ENCODE measurements at regions not wholly inside any gene's neighbourhood (a gene's known extent, or its start where the extent isn't known, plus 50 kb on each side); places are given as distances from the start of the nearest gene placed in this dataset.

GRCh38 chr7:46352004-46352954, 431.2 kb upstream of the IGFBP3 start:
- dilution Hi-C loops (cut with HindIII; ENCODE audit: low sequenced_read_pairs, unreplicated experiment) (no loop called here), in situ Hi-C loops (cut with MboI; ENCODE audit: low sequenced_read_pairs) (loop anchor here (5.0 kb wide), 3 partner anchors 430 to 830 kb away; partner anchors contain the start of gene IGFBP3), intact Hi-C loops (cut with micrococcal nuclease) (loop anchor here (1.0 to 10.0 kb wide), 5 partner anchors 423 to 828 kb away; no protein-coding TSS in a partner anchor)
- H3K9me3 ChIP-seq (ENCODE audit: control insufficient read depth, insufficient read depth, low read length): no peaks in the 10 kb centered on the region
- H4K8ac ChIP-seq (ENCODE audit: low read depth in 2 of 2, low read length in 2 of 2): no peak overlapping the region
- no peak overlapping the region for H3K9ac ChIP-seq (ENCODE audit: low read depth, low read length)
- DNase-seq (peak; percentile 72), ATAC-seq (ENCODE audit: low read depth) (peak; percentile 70)
- H3K9me1 ChIP-seq (ENCODE audit: insufficient read depth, low read length): peaks cover 9% of the 10 kb centered on the region; the same call in 1 of the 2 replicates
- H2BK5ac ChIP-seq (ENCODE audit: low read depth, low read length, poor library complexity, severe bottlenecking): no peak overlapping the region
- H3K27me3 ChIP-seq (ENCODE audit: control insufficient read depth, insufficient read depth, low read length): no peaks in the 10 kb centered on the region
- H3K14ac ChIP-seq (replicated peaks; ENCODE audit: low read depth, low read length): no peak overlapping the region
- H3K4ac ChIP-seq (ENCODE audit: low read depth, low read length): no peak overlapping the region
- no peak overlapping the region for H3K4me2 ChIP-seq (ENCODE audit: low read depth, low read length)
- no peak overlapping the region for H2BK20ac ChIP-seq (ENCODE audit: low read depth, low read length)
- H3K56ac ChIP-seq (ENCODE audit: extremely low read depth, insufficient read depth, low read length): no peak overlapping the region
- H3K79me1 ChIP-seq (ENCODE audit: low read depth in 1 of 2, low read length in 2 of 2): no peaks in the 10 kb centered on the region
- no peak overlapping the region for H2AK5ac ChIP-seq (ENCODE audit: low read depth, low read length)
- H3K4me3 ChIP-seq (ENCODE audit: insufficient read depth, low read depth, low read length): no peak overlapping the region
- WGBS, 2 experiments (ENCODE audit: extremely low coverage in 2 of 2, insufficient read length in 1 of 2): no CpG with 5 or more reads among the region's 2 CpGs
- H2AFZ ChIP-seq (replicated peaks; ENCODE audit: low read length, poor library complexity): no peak overlapping the region
- ChIA-PET CTCF (interaction anchor here (3.8 kb wide), 1 partner anchor 430 kb away, joined by 30 read pairs; no protein-coding TSS in a partner anchor), POLR2A (ENCODE audit: unreplicated experiment) (no interaction called here)
- peaks cover 6% of the 10 kb centered on the region; the same call in 1 of the 2 replicates for H3K4me1 ChIP-seq (ENCODE audit: control insufficient read depth, insufficient read depth, low read length)
- H3K27ac ChIP-seq (ENCODE audit: insufficient read depth, low read length): no peak overlapping the region
- H4K91ac ChIP-seq (ENCODE audit: insufficient read depth, low read depth, low read length): no peak overlapping the region
- no peak overlapping the region for H2BK15ac ChIP-seq (ENCODE audit: low read depth, low read length)
- H2AK9ac ChIP-seq (replicated peaks; ENCODE audit: low read depth, low read length, poor library complexity): no peak overlapping the region
- H2BK120ac ChIP-seq (ENCODE audit: low read depth, low read length): no peak overlapping the region
- no TSS peak for BruUV-seq (replicated peaks)
- no peaks in the 10 kb centered on the region for H3K36me3 ChIP-seq (ENCODE audit: control insufficient read depth, insufficient read depth, low read length)
- H4K5ac ChIP-seq (ENCODE audit: low read depth, low read length): no peak overlapping the region
- H4K20me1 ChIP-seq (ENCODE audit: insufficient read depth, low read length): no peaks in the 10 kb centered on the region
- no peak overlapping the region for H3K23ac ChIP-seq (ENCODE audit: low read depth, low read length)
- no peak overlapping the region for H3K18ac ChIP-seq (ENCODE audit: low read depth, low read length)
- TF ChIP-seq POLR2A (IDR thresholded peaks at IDR 0.05; ENCODE audit: low read depth, low read length): no peak
- no peak for TF ChIP-seq BHLHE40 (IDR thresholded peaks at IDR 0.05; ENCODE audit: low read depth, low read length)
- no peak for TF ChIP-seq RCOR1 (IDR thresholded peaks at IDR 0.05; ENCODE audit: insufficient replicate concordance, low read length)
- TF ChIP-seq RAD21 (IDR thresholded peaks at IDR 0.05; ENCODE audit: low read length): peak; percentile 97
- TF ChIP-seq MAFK (IDR thresholded peaks at IDR 0.05; ENCODE audit: low read depth, low read length): no peak
- TF ChIP-seq CTCF (conservative IDR thresholded peaks at IDR 0.05; ENCODE audit: low read depth, low read length): peak; percentile 83
- TF ChIP-seq CHD1 (IDR thresholded peaks at IDR 0.05; ENCODE audit: low read depth, low read length): no peak
- TF ChIP-seq MAZ (IDR thresholded peaks at IDR 0.05; ENCODE audit: borderline replicate concordance, low read depth, low read length): no peak
- TF ChIP-seq NFE2L2 (IDR thresholded peaks at IDR 0.05; ENCODE audit: low read depth, low read length): no peak
- TF ChIP-seq SMC3 (IDR thresholded peaks at IDR 0.05; ENCODE audit: low read depth, low read length): peak; percentile 99
- TF ChIP-seq RFX5 (IDR thresholded peaks at IDR 0.05; ENCODE audit: low read depth, low read length): no peak
- peak; percentile 40; the same call in 1 of the 2 replicates for TF ChIP-seq CEBPB (IDR thresholded peaks at IDR 0.05; ENCODE audit: low read depth, low read length)
- TF ChIP-seq MXI1 (IDR thresholded peaks at IDR 0.05; ENCODE audit: borderline replicate concordance, low read depth, low read length): no peak
- TF ChIP-seq ELK1 (IDR thresholded peaks at IDR 0.05; ENCODE audit: borderline replicate concordance, low read depth, low read length): no peak

Data from IMR-90 (cell line).